Gastroesophageal sphincter (tissue), 4 donors: ENCODE measurements at regions not wholly inside any gene's neighbourhood (a gene's known extent, or its start where the extent isn't known, plus 50 kb on each side); places are given as distances from the start of the nearest gene placed in this dataset.

Source experiments
- ATAC-seq: fragments of 150-250 bp; one replicate; pipeline ENCODE4 v1.9.1; 2016; ENCODE audit warnings: mild to moderate bottlenecking, moderate library complexity
- H3K27ac ChIP-seq, 4 donors: fragments of 200-600 bp; sonication (generic) in 3 of 4; 1 replicate in 3 of 4; 2 replicates in 1 of 4; pipeline ENCODE4 v1.5.1; 2016 to 2019
- H3K27me3 ChIP-seq: fragments of 200-600 bp; sonication (generic); one replicate; pipeline ENCODE4 v1.5.1; 2019
- H3K36me3 ChIP-seq, 2 donors: fragments of 200-600 bp; sonication (generic); one replicate each; pipeline ENCODE4 v1.5.1; 2019; ENCODE audit warnings: control low read depth in 1 of 2
- H3K4me1 ChIP-seq, 3 donors: fragments of 200-600 bp; sonication (generic); 1 replicate in 2 of 3; 2 replicates in 1 of 3; pipeline ENCODE4 v1.5.1; 2016 to 2019; ENCODE audit warnings: control low read depth in 2 of 3
- H3K4me3 ChIP-seq, 2 donors: fragments of 200-600 bp; sonication (generic); one replicate each; pipeline ENCODE4 v1.5.1; 2019; ENCODE audit warnings: mild to moderate bottlenecking in 1 of 2, moderate library complexity in 1 of 2
- H3K9me3 ChIP-seq, 3 donors: fragments of 200-600 bp; sonication (generic); one replicate each; pipeline ENCODE4 v1.5.1; 2017 to 2019; ENCODE audit warnings: control low read depth in 2 of 3
- EP300 ChIP-seq: sonication (generic); formaldehyde crosslinking; IDR thresholded peaks from one replicate; pipeline ENCODE4 v1.6.1; 2017; ENCODE audit warnings: antibody characterized with exemption, mild to moderate bottlenecking
- POLR2A ChIP-seq, 2 donors: fragments of 450-650 bp; IDR thresholded peaks; one replicate each; pipeline ENCODE4 v1.6.1; 2017; ENCODE audit warnings: antibody characterized with exemption in 2 of 2, mild to moderate bottlenecking in 2 of 2, moderate library complexity in 1 of 2
- POLR2AphosphoS5 ChIP-seq: sonication (generic); formaldehyde crosslinking; IDR thresholded peaks from one replicate; pipeline ENCODE4 v1.6.1; 2017; ENCODE audit warnings: antibody characterized with exemption
- WGBS, 2 donors: methylation state at CpG; one replicate each; pipeline ENCODE4 v1.1.5; 2018; ENCODE audit warnings: low coverage in 1 of 2; 5-methylcytosine and 5-hydroxymethylcytosine counted together
- TF ChIP-seq, protein P1 (sequence below), 4 experiments: fragments of 200-600 bp in 2 of 4; fragments of 450-650 bp in 2 of 4; sonication (generic) in 1 of 4; IDR thresholded peaks; one replicate each; pipeline ENCODE4 v1.5.1; 2017 to 2019; ENCODE audit warnings: antibody characterized with exemption in 4 of 4, mild to moderate bottlenecking in 2 of 4, moderate library complexity in 2 of 4

DNA sequence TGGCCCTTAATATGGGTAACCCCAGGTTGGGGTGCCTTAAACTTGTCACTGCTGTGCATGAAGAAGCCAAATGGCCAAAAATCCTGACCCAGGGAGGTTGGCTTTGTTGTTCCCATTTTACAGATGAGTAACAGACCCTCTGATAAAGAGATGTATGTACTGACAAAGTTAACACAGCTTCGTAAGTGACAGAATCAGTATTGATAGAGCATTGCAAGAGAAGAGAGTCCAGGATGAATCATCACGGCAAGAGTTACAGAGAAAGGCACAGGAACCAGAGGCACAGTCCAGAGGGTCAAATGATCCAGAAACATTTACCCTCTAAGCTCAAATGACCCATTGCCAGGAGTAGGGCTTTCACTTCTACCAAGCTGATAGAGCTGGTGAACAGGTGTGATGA lies 103.8 kb upstream of the SMC2 start:
- 88 to 100% methylated on average over 1 to 2 of the region's 2 CpGs for WGBS, 2 donors
- no peaks in the 10 kb centered on the region for H3K27me3 ChIP-seq
- no peak for ATAC-seq
- H3K4me3 ChIP-seq: no peak overlapping the region
- H3K27ac ChIP-seq: no peak overlapping the region
- no peaks in the 10 kb centered on the region for H3K9me3 ChIP-seq
- H3K36me3 ChIP-seq: no peaks in the 10 kb centered on the region
- H3K4me1 ChIP-seq: no peaks in the 10 kb centered on the region
- TF ChIP-seq POLR2AphosphoS5 (no peak), POLR2A (IDR thresholded peaks at IDR 0.05) (no peak), EP300 (no peak)
- TF ChIP-seq, protein P1, sequence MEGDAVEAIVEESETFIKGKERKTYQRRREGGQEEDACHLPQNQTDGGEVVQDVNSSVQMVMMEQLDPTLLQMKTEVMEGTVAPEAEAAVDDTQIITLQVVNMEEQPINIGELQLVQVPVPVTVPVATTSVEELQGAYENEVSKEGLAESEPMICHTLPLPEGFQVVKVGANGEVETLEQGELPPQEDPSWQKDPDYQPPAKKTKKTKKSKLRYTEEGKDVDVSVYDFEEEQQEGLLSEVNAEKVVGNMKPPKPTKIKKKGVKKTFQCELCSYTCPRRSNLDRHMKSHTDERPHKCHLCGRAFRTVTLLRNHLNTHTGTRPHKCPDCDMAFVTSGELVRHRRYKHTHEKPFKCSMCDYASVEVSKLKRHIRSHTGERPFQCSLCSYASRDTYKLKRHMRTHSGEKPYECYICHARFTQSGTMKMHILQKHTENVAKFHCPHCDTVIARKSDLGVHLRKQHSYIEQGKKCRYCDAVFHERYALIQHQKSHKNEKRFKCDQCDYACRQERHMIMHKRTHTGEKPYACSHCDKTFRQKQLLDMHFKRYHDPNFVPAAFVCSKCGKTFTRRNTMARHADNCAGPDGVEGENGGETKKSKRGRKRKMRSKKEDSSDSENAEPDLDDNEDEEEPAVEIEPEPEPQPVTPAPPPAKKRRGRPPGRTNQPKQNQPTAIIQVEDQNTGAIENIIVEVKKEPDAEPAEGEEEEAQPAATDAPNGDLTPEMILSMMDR (IDR thresholded peaks at IDR 0.05): no peak

DNA sequence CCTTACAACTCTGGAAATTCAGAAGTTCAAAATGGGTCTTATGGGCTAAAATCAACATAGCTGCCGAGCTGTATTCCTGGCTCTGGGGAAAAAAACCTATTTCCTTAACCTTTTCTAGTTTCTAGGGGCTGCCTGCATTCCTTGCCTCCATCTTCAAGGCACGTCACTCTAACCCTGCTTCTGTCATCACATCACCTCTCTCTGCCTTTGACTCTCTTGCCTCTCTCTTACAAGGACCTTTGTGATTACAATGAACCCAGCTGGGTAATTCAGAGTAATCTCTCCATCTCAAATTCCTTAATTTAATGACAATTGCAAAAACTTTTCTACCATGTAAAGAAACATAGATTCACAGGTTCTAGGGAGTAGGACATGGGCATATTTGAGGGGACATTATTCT lies 103.1 kb upstream of the SMC2 start:
- no peak overlapping the region for H3K27ac ChIP-seq
- no peaks in the 10 kb centered on the region for H3K27me3 ChIP-seq
- H3K36me3 ChIP-seq: no peaks in the 10 kb centered on the region
- TF ChIP-seq EP300 (no peak), POLR2A (IDR thresholded peaks at IDR 0.05) (no peak), POLR2AphosphoS5 (no peak)
- TF ChIP-seq, protein P1 (IDR thresholded peaks at IDR 0.05): no peak
- H3K4me3 ChIP-seq: no peak overlapping the region
- 67 to 89% methylated on average over 2 of the region's 2 CpGs for WGBS, 2 donors
- no peaks in the 10 kb centered on the region for H3K4me1 ChIP-seq
- no peak for ATAC-seq
- H3K9me3 ChIP-seq: no peaks in the 10 kb centered on the region

DNA sequence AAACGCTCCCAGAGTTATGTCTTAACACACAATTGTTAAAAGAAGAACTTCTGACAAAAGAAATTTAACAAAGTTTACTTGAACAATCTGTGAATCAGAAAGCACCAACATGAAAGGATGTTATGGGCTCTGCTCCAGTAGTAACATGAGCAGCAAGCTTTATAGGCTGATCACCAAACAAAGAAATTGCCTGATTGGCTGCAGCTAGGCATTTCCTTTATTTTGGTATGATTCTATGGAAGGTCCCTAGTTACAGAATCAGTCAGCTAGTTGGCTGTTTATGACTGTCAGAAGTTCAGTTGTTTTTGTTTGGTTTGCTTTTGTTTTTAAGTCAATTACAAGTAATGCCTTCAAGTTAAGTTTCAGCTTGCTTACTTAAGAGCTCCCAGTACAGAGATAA lies 102.4 kb upstream of the SMC2 start:
- Histone ChIP-seq H3K27me3 (no peaks in the 10 kb centered on the region), H3K4me3 (no peak overlapping the region), H3K36me3 (no peaks in the 10 kb centered on the region), H3K27ac (no peak overlapping the region), H3K4me1 (no peaks in the 10 kb centered on the region), H3K9me3 (no peaks in the 10 kb centered on the region)
- 20 to 22% methylated on average over 1 of the region's 1 CpG for WGBS, 2 donors
- ATAC-seq: no peak
- TF ChIP-seq, protein P1 (IDR thresholded peaks at IDR 0.05): no peak
- TF ChIP-seq POLR2AphosphoS5: no peak
- no peak for TF ChIP-seq POLR2A (IDR thresholded peaks at IDR 0.05)
- no peak for TF ChIP-seq EP300

DNA sequence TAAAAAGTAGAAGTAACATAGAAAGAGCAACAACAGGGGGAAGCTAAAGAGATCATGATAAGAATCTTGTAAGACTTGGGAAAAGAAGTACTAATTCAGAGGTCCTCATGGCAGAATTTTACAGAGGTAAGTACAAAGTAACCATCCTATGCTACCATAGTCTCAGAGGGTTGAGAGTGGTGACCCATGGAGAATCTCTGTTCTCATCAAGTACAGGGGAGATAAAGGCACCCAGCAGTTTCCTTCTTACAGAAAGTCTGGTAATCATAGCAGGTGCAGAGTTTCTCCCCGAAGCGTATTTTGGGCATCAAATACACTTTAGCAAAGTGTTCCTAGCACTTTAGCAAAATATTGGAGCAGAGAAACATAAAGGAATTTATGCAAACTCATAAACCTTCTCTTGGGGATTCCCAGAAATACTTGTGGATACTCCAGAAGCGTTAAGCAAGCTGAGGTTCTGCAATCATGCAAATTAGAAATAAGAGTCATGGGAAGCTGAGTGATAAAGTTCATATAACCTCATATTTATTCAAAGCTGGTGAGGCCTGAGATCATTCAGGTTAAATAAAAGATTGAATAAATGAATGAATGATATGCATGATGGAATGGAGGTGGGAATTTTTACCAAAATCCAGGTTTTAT lies 101.0 kb upstream of the SMC2 start:
- no peaks in the 10 kb centered on the region for H3K36me3 ChIP-seq
- H3K27me3 ChIP-seq: no peaks in the 10 kb centered on the region
- no peak overlapping the region for H3K4me3 ChIP-seq
- no peaks in the 10 kb centered on the region for H3K4me1 ChIP-seq
- no peak overlapping the region for H3K27ac ChIP-seq
- ATAC-seq: no peak
- no peaks in the 10 kb centered on the region for H3K9me3 ChIP-seq
- TF ChIP-seq POLR2AphosphoS5: no peak
- TF ChIP-seq, protein P1 (IDR thresholded peaks at IDR 0.05): no peak
- TF ChIP-seq EP300: no peak
- TF ChIP-seq POLR2A (IDR thresholded peaks at IDR 0.05): no peak
- 60 to 88% methylated on average over 2 to 3 of the region's 3 CpGs for WGBS, 2 donors

DNA sequence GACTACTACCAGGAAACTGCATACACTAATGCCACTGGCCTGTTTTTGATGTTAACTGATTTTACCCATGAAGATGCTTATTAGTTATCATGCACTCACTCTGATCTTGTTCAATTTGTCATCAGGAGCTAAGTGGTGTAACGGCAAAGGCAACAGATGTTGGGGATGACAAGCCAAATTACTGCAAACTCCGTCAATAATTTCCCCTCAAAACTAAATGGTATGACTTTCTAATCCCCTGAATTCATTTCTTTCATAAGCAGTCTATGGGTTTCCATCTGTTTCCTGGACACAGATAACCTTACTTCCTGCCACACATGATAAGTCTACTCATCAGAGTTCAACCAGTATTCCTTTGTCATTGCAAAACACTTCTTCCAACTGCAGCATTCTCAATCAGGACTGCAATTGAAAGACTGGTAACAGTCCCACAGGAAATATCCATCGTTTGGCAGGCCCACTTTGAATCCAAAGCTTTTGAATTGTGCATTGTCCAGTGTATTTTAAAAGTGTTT lies 96.2 kb upstream of the SMC2 start:
- no peak for TF ChIP-seq POLR2A (IDR thresholded peaks at IDR 0.05)
- TF ChIP-seq POLR2AphosphoS5: no peak
- TF ChIP-seq, protein P1 (IDR thresholded peaks at IDR 0.05): no peak
- TF ChIP-seq EP300: no peak
- WGBS, 2 donors: 64 to 76% methylated on average over 3 of the region's 3 CpGs

More for the DNA sequence above, 96.2 kb upstream of the SMC2 start:
- Histone ChIP-seq H3K27me3 (no peaks in the 10 kb centered on the region), H3K4me1 (no peaks in the 10 kb centered on the region), H3K9me3 (no peaks in the 10 kb centered on the region), H3K27ac (no peak overlapping the region), H3K36me3 (no peaks in the 10 kb centered on the region), H3K4me3 (no peak overlapping the region)
- ATAC-seq: no peak
